ENCODE measurements at regions not wholly inside any gene's neighbourhood (a gene's known extent, or its start where the extent isn't known, plus 50 kb on each side); places are given as distances from the start of the nearest gene placed in this dataset.

DNA sequence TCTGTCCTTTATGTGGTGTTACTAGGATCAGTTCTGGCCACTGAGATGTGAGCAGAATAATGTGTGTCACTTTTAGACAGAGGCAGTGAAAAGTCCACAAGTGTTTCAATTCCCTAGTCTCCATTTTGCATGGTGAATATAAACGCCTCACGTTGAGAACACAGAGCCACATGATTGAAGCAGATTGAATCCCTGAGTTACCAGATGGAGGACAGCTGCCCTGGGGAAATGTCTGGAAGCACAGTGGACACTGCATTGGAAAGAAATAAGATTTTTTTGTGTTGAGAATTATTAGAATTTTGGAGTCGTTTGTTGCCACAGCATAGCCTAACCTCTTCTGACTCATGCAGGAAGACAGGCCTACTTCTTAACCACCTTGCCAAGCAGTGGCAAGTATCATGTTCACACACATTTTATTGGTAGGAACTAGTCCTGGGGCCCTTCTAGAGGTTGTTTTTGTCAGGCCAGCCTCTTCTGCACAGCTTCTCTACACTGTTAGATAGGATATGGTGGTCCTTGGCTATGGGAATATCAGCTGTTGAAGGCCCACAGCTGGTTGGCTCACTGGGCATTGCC is 188.6 kb downstream of the TMEM182 start:
- H3K4me3 ChIP-seq (ENCODE audit: low read depth, low read length), result no peak overlapping the region
- TF ChIP-seq, protein P1, sequence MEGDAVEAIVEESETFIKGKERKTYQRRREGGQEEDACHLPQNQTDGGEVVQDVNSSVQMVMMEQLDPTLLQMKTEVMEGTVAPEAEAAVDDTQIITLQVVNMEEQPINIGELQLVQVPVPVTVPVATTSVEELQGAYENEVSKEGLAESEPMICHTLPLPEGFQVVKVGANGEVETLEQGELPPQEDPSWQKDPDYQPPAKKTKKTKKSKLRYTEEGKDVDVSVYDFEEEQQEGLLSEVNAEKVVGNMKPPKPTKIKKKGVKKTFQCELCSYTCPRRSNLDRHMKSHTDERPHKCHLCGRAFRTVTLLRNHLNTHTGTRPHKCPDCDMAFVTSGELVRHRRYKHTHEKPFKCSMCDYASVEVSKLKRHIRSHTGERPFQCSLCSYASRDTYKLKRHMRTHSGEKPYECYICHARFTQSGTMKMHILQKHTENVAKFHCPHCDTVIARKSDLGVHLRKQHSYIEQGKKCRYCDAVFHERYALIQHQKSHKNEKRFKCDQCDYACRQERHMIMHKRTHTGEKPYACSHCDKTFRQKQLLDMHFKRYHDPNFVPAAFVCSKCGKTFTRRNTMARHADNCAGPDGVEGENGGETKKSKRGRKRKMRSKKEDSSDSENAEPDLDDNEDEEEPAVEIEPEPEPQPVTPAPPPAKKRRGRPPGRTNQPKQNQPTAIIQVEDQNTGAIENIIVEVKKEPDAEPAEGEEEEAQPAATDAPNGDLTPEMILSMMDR (IDR thresholded peaks at IDR 0.05; ENCODE audit: borderline replicate concordance, insufficient read depth, low read depth, low read length), result no peak

DNA sequence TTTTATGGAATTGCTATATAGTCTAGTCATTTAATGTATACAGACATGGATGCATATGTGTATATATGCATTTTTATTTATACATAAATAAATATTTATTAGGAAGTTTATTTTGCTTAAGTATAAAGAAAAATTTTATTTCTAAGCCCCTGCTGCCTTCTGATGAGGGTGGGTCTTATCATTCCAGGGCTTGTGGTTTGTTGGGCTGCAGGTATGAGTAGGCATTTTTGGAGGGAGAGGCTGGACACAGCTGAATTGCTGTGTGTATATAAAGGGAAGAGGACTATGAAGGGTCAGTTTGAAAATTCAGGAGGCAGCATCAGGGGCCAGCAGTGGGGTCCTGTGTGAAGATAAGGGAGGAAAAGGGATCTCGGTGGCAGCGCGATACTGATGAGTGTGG is 189.4 kb downstream of the TMEM182 start:
- no peak overlapping the region for H3K4me3 ChIP-seq (ENCODE audit: low read depth, low read length)
- TF ChIP-seq, protein P1 (IDR thresholded peaks at IDR 0.05; ENCODE audit: borderline replicate concordance, insufficient read depth, low read depth, low read length), result no peak

DNA sequence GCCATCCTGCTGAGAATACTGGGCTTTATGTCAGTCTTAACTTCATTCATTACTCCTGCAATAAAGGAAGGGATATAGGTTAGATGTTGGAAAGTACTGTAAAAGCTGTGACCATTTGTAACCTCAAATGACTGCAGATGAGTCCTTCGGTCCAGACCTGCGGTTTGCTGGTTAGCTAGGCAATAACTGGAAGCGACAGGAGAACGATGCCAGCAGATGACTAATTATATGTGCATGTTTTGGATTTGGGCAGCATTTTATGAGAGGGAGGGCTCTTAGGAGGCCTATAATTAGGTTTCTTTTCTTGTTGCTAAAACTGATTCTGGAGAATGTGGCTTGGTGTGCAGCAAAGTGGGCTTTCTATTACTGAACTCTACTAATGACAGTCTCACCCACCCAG is 205.6 kb downstream of the TMEM182 start:
- no peak overlapping the region for H3K4me3 ChIP-seq (ENCODE audit: low read depth, low read length)
- TF ChIP-seq, protein P1 (IDR thresholded peaks at IDR 0.05; ENCODE audit: borderline replicate concordance, insufficient read depth, low read depth, low read length), result no peak

DNA sequence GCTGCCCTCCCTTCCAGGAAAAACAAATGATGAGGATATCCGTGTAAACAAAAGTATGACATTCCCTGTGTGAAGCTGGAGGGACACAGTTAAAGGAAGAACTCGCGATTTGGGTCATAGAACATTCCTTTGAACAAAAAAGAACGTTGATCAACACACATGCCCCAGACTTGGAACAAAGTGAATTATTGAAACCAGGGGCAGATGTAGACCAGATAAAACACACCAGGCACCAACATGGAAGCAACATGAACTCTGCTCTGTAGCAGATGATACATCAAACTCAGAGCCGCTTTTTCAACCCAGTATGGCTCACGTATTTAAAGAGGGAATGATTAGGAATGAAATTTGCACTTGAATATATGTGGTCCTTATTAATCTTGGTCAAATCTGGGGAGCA is 206.5 kb downstream of the TMEM182 start:
- H3K4me3 ChIP-seq (ENCODE audit: low read depth, low read length), result no peak overlapping the region
- TF ChIP-seq, protein P1 (IDR thresholded peaks at IDR 0.05; ENCODE audit: borderline replicate concordance, insufficient read depth, low read depth, low read length), result no peak

DNA sequence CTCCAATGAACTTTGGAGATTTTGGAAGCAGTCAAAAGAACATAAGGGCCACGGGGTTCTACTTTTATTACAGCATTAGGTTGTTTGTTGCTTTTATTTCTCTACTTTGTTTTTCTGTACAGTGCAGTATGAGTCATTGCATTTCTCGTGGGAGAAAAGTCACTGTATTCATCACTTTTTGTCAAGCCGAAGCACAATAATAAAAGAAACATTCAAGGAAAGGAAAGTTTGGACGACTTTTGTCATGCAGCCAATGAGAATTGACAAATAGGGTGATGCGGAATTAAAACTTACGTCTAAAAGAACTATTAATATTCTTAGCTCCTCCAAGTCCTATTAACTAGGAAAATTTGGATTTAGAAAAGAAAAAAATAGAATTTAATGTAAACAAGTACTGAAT is 209.9 kb downstream of the TMEM182 start:
- TF ChIP-seq, protein P1 (IDR thresholded peaks at IDR 0.05; ENCODE audit: borderline replicate concordance, insufficient read depth, low read depth, low read length), result no peak
- H3K4me3 ChIP-seq (ENCODE audit: low read depth, low read length), result no peak overlapping the region

DNA sequence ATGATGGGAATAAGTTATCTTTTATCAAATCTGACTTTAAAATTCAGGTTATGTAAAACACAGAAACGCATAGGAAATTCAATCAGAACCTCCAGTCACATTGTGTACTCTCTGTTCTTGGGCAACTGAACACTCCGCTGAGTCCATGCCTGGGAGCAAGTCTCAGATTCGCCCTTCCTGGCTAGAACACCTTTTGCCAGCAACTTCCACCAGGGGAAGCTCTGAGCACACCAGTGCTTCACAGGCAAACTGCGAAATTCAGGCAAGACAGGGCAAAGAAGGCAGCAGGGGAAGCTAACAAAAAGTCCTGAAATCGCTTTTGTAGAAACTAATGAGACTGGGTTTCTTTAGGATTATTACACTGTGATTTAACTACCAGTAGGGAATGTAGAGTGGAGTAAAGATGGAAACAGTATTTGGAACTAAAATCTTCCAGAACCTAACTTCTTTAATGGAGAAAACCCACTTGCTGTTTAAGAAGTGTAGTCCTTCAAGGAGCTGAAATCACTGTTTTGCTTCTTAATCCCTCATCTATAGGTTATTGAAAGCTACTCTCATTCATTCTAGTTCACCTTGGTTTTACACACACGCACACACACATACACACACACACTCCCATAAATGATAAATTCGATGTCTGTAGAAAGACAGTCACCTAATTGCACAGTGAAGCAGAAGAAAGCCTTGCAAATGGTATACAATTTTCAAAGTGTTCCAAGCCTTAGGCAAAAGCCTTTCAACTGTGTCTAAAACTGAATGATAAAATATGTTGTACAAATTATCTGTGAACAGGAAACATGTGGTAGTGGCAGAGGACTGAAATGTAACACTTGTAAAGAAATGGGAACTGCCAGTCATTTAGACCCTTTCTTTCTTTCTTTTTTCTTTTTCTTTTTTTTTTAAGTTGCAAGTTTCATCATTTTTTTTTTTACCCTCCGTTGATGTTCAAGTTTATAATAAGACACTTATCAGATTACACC is 214.5 kb downstream of the TMEM182 start:
- TF ChIP-seq, protein P1 (IDR thresholded peaks at IDR 0.05; ENCODE audit: borderline replicate concordance, insufficient read depth, low read depth, low read length), result peak; percentile 85
- no peak overlapping the region for H3K4me3 ChIP-seq (ENCODE audit: low read depth, low read length)

Data from GM12875 (cell line).